ENCODE measurements at regions not wholly inside any gene's neighbourhood (a gene's known extent, or its start where the extent isn't known, plus 50 kb on each side); places are given as distances from the start of the nearest gene placed in this dataset.
"Not testable (repeated sequence)": the region's sequence is repeated elsewhere in the genome, so short reads cannot be mapped to it uniquely, and the experiment has no call there.

DNA sequence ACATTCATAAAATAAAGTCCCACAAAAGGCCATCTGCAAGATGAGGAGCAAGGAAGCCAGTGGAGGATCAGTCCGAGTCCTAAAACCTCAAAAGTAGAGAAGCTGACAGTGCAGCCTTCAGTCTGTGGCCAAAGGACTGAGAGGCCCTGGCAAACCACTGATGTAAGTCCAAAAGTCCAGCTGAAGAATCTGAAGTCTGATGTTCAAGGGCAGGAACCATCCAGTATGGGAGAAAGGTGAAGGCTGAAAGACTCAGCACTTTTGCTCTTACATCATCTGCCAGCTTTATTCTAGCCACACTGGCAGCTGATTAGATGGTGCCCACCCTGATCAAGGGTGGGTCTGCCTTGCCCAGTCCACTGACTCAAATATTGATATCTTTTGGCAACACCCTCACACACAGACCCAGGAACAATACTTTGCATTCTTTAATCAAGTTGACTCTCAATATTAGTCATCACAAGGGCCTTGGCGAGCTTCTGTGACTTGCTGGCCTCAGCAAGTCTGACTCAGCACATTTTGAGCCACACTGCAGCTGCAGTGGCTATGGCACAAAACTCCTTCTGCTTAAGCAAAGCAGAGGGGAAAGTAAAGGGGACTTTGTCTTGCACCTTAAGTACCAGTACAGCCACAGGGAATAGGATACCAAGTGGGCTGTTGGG, 1370.3 kb upstream of the CITED2 start:
- no peak for DNase-seq

DNA sequence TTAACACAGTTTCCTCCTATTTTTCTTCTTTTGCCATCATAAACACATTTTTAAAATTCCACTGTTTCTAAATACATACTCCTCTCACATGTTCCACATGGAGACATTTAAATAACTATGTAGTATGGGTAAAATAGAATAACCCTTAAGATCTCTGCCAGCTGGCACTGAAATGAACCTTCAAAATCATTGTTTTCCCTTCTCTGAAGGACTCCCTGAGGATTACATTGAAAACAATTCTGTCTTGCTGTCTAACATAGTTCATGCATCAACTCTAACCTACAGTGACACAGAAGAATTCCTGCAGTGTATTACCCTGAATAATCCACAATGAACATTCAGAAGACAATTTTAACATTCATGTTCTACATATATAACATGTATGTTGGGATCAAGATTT, 1361.8 kb upstream of the CITED2 start:
- no peak for DNase-seq

DNA sequence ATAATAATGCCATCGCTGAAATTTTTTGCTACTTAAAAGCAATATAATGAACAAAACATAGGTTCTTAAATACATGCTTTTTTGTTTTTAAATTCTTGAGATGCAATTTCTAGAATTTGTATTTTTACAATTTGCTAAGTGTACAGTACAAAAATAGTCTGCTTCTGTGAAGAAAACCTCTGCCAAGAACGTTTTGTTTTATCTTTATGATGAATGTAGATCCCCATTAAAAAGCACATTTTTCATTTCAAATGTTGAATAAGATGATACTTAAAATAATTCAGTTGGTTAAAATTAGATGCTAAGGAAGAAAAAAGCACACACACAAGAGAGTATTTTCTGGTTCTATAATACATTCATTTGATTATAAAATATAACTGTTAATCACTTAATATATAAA, 1358.5 kb upstream of the CITED2 start:
- DNase-seq = no peak

DNA sequence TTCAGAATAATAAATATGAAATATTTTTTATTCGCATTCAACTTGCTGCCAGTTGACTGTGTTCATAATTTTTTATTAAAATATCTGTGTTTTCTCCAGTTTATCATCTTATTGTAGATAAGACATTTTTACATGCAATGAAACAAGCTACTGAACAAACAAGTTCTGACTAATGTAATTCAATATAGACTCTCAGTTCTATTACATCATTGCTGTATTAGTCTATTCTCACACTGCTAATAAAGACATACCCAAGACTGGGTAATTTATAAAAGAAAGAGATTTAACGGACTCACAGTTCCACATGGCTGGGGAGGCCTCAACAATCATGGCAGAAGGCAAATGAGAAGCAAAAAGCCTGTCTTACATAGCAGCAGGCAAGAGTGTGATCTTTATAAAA, 1357.7 kb upstream of the CITED2 start:
- no peak for DNase-seq

DNA sequence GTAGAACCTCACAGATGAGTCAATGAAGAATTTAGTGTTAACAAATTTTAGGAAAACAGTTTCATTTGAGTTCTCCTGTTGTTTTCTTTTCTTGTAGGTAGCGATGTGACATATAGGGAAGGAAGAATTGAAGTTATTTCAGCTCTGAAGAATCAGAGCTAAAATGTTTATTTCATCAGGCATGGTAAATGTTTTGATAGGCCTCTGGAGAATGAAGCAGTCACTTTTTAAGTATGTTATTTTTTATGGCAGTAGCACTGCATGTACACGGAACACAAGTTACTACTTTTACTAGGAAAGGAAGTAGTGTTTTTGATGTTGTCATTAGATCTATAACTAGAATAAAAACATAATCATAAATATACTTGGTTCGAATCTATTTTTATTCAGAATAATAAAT, 1357.3 kb upstream of the CITED2 start:
- no peak for DNase-seq

DNA sequence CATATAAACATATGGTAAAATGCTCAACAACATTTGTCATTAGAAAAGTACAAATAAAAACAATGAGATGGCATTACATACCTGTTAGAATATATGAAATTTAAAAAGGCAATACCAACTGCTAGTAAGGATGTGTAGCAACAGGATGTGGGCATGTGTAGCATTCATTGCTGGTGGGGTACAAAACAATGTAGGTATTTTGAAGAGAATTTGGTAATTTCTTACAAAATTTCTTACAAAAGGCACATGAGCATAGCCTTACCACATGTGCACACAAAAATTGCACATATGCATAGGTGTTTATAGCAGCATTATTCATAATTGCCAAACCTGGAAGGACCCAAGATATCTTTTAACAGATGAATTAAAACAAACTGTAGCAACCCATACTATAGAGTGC, 1355.1 kb upstream of the CITED2 start:
- DNase-seq = no peak

DNA sequence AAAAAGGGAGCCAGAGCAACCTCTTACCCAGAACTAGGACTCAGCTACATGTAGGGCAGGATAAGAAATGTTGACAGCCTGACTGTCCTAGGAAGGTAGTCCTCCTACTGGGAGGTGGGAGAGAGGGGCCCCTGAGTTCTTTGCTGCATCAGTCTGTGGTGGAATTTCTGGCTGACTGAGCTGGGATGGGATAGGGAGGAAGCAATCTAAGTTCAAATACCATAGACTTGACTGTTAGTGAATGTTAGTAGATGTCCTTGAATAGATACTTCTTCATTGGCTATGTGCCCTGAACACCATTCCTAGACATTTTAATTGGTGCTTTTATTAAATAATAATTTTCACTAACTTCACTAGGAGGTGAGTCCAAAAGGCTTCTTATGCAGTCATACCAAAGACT, 1343.6 kb upstream of the CITED2 start:
- no peak for DNase-seq

DNA sequence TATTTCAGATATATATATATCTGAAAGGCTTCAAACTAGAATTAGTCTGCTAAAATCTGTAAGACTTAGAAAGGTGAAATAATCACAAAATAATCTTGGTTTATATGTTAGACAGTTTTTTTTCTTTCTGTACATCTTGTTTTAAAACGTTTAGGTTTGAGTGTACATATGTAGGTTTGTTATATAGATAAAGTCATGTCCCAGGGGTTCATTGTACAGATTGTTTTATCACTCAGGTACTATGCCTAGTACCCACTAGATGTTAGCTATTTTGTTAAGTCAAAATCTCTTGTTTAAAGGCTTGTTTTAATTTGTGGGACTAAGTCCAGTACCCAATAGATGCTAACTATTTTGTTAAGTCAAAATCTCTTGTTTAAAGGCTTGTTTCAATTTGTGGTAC, 1339.0 kb upstream of the CITED2 start:
- DNase-seq = no peak

DNA sequence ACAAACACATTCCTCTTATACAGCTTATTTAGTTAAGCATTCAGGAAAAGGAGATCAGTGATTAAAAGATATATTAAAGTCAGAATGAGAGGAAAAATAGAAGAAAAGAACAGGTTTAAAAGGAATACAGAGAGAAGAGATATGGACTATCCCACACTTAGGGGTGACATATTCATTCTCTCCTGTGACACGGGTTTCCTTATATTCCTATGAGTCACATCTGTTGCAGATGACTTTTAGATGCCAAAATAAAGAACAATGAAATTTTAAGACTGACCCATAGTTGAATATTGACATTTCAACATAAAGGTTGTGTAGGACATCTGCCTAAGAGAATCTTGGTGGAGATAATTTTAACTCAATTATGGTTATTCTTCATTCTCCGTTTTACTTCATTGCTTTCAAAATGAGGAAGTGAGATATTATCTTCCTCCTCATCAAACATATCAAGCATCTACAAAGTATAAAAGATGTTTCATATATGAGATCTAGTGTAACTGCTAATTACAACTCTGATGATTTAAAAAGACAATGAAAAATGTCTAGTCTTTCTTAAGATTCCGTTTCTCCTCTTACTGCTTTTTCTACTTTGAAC, 1336.7 kb upstream of the CITED2 start:
- no peak for DNase-seq

DNA sequence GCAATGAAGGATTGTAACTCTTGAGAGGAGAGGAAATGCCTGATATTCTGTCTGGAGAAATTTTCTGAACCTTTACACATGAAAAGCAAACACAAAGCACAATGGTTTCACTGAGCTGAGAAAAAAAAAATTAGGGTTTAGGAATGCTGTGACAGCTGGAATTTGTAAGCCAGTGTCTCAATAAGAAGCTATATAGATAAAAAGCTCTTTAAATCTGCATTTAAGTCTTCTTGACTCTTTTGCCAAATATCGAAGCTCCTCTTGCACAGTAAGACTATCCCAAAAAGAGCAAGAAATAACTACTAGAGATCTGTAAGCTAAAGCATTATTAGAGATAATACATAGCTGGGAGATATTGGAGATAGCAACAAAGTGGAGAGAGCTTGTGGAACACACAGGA, 1334.0 kb upstream of the CITED2 start:
- DNase-seq = peak; percentile 21

DNA sequence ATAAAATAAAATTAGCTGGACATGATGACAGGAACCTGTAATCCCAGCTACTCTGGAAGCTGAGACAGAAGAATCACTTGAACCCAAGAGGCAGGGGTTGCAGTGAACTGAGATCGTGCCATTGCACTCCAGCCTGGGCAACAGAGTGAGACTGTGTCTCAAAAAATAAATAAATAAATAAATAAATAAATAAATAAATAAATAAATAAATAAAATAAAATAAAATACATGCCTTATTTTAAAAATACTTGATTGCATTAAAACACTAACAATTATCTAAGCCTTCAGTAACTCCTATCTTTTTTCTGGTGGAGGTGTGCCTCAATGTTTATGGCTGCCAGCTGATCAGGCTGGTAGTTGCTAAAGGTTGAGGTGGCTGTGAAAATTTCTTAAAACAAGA, 1329.6 kb upstream of the CITED2 start:
- not testable (repeated sequence) for DNase-seq

DNA sequence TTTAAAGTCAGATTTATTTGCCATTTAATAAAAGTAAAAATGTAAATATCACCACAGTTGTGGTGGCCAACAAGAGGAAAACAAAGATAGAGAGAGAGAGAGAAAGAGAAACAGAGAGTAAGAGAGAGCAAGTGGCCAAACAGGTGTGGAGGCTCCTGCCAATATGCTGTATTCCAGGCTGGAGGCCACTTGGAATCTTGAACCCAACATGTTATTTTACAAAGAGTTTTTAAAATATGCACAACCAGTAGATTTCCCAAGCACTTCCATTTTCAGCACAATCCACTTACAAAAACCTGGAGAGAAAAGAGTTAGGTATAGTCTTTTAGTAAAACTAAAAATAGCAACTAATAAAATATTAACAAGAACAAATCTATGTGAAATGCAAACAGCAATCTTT, 1323.1 kb upstream of the CITED2 start:
- DNase-seq = no peak

DNA sequence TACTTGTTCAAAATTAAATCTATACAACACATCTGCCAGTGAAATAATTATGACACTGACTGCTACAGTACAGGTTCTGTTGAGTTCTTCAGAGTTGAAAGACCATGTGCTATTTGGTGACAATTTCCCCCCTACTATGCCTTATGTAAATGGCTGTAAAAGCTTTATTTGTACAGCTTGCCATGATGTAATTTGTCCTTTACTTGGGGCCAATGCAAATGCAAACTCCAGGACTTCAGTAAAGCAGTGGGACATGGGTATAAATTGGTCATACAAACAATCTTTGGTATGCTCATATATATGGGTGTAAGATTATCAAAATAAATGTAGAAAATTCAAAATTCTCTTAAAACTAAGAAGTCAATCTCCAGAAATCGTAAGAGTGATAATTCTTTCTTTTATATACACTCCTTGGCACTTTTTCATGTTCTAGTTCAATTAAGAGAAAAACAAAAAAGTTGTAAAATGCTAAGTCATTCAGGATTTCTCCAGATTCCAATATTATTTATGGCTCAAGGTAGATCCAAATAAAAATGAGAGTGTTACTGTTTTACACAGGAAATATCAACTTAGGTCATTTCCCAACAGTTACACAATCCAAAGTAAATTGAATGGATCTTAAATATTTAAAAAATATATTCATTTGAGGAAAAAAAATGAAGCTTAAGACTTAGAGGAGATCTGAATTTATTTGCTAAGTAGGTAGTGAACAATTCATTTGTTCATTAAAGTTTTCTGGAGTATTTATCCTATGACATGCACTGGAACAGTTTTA, 1310.5 kb upstream of the CITED2 start:
- no peak for DNase-seq

DNA sequence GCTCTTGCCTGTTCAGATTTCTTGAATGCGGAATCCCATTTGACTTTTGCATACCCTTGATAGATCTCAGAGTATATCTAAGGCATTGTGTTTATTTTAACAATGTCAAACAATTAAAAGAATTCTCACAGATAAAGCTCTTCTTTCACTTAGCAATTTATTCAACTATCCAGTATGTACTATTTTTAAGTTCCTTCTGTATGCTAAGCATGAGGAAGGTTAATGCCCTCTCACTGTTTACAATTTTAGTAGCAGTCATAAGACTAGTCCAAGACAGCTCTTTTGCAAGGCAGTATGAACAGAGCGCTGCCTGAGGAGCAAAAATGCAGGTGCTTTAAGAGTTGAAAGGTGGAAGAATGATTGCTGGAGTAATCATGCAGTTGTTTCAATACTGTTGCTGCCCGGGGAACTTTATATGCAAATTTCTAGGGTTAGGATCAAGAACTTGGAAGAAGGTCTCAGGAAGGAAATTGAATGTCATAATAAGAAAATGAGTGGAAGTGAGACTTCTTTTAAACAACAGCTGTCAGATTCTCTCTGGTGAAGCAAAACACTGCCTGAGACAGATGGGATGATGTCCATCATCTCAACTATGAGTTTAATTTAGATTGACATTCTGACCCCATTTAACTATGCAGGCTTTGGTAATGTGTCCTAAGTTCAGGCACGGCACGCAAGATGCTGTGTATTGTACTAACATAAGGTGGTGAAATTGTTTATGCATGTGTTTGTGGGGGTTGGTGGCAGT, 1303.5 kb upstream of the CITED2 start:
- peak; percentile 41 for DNase-seq

DNA sequence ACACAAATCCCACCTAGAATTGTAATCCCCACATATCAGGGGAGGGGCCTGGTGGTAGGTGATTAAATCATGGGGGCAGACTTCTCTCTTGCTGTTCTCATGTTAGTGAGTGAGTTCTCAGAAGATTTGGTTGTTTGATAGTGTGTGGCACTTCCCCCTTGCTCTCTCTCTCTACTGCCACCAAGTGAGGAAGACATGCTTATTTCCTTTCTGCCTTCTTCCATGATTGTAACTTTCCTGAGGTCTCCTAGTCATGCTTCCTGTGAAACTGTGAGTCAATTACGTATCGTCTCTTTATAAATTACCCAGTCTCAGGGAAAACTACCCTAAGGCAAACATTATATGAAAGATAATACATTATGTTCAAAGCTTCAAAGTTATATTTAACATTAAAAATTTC, 1297.5 kb upstream of the CITED2 start:
- no peak for DNase-seq

DNA sequence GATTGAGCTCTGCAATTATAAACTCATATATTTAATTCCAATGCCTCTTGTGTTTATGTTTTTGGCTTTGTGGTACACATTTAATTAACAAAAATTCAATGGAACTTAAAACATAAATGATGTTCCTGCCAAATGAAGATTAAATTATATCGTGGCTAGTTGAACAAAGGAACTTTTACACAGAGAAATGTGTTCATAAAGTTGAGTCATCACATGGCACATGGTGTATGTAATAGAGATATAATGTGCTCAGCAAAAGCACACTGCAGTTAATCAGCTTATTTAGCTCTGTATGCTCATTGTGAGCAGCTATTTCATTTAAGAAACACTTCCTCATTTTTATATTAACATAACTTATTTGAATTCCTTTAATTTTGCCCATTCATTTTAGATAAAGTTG, 1295.6 kb upstream of the CITED2 start:
- DNase-seq = no peak

DNA sequence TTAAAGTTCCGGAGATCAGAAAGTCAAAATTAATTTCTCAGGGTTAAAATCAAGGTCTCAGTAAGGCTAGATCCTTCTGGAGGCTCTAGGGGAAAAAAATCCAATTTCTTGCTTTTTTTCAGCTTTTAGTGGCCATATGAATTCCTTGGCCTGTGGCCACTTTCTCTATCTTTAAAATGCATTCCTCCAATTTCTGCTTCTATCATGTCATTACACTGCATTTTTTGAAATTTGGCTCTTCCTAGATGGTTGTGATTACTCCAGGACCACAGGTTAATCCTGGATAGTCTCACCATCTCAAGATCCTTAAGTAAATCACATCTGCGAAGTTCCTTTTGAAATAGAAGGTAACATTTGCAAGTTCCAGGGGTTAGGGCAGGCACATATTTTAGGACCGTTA, 1294.9 kb upstream of the CITED2 start:
- DNase-seq = no peak

DNA sequence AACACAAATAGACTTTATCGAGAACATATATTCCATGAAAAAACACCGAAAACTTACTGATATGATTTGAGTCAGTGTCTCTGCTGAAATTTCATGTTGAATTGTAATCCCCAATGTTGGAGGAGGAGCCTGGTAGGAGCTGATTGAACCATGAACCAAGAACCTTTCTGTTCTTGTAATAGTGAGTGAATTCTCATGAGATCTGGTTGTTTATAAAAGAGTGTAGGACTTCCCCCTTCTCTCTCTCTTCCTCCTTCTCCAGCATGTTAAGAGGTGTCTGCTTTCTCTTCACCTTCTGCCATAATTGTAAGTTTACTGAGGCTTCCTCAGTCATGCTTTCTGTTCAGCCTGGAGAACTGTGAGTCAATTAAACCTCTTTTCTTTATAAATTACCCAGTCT, 1289.3 kb upstream of the CITED2 start:
- no peak for DNase-seq

DNA sequence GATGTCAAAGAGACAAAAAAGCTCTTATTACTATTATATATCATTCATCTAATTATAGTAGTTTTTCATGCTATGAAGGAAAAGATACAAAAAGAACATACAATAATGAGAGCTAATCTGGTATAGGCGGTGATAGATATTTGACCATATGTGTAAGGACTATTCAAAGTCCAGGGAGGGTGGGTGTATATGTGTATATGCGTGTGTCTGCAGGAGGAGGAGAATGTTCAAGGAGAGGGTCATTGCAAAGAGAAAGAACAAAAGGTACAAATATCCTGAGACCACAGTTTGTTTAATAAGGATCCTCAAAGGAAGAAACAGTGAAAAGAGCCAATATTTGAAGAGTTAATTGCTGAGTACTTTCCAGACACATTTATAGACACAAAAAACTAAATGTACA, 1288.6 kb upstream of the CITED2 start:
- DNase-seq = no peak

DNA sequence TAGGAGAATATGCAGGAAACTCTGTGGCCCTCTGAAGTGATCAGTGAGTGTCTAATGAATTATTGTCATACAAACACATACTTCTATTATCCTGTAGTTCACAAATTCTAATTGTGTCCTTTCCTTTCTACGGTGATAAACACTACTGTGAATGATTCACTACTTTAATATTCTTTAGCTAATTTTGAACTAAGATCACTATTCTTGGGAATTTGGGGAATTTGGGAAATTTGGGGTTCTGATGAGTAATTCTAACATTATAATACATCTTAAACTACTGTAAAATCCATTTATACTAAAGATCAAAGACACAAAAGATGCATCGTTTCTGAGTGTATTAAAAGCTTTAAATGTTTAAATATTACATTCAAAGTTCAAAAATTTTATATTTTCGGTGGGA, 1287.2 kb upstream of the CITED2 start:
- DNase-seq = no peak

DNA sequence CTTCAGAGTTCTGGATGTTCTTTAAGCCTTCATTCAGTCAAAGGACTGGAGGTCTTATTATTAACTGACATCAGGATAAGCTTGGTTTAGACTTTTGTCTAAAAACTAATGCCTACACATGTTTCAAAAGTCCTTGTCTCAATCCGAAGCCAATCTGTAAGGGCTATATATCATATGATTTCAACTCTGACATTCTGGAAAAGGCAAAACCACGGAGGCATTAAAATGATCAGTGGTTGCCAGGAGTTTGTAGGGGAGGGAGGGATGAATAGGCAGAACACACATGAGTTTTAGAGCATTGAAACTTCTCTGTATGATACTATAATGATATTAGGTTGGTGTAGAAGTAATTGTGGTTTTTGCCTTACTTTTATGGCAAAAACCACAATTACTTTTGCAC, 1285.8 kb upstream of the CITED2 start:
- no peak for DNase-seq

DNA sequence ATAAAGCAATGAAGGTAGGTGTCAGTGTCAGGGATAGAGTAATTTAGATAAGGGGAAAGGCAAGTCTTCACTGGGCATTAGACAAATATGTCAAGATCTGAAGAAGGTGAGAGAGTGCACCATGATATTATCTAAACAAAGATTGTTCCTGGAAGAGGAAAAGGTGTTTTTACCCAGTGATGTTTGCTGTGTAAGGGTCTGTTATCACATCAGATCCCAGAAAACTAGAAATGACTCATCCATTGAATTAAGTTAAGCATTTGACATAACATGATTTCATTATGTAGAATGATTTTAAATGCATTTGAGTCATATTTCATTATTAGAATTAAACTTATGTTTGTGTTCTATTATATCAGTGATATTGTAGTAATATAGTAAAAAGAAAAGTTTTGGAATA, 1279.5 kb upstream of the CITED2 start:
- no peak for DNase-seq

DNA sequence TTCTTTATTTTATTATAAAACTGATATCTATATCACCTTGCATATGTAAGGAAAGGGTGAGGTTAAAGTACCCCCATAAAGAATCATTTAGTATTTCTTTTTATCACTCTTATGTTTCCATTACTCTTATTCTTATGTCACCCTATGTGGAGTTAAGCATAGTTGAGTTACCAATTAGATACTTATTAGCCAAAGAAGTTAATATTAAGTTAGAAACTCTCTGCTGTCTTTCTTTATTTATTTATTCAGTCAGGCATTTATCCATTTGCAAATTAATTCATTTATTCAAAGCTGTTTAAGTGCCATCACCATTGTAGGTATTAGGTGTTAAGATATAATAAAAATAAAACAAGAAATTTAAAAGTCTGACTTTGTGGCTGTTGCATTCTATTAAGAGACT, 1279.1 kb upstream of the CITED2 start:
- no peak for DNase-seq

All from tongue (tissue), 1 donor.